GM12878 (cell line): ENCODE measurements at regions not wholly inside any gene's neighbourhood (a gene's known extent, or its start where the extent isn't known, plus 50 kb on each side); places are given as distances from the start of the nearest gene placed in this dataset.

Source experiments
- ATAC-seq: fragments of 200-7000 bp; cut with Tn5 transposase; 3 replicates; pipeline ENCODE4 v1.9.1; 2020; ENCODE audit warnings: mild to moderate bottlenecking, moderate library complexity
- BruUV-seq: library from RNA; stranded (reverse); fragments of 400-500 nt; replicated peaks from 2 replicates; lab custom pipeline; 2021; lab: Mats Ljungman, UMichigan
- CTCF ChIA-PET: fragments of 300-600 bp; sonication (Branson Sonifier 250); formaldehyde crosslinking; extraction: SDS; loops from one replicate; lab custom pipeline; 2021; ENCODE audit warnings: inconsistent platforms; lab: Yijun Ruan, JAX
- POLR2A ChIA-PET: fragments of 350-600 bp; formaldehyde crosslinking; extraction: SDS; loops from one replicate; lab custom pipeline; 2021; ENCODE audit warnings: inconsistent platforms; lab: Charles Lee
- RAD21 ChIA-PET: fragments of 300-600 bp; sonication (Branson Sonifier 250); formaldehyde crosslinking; loops from one replicate; lab custom pipeline; 2023; ENCODE audit warnings: antibody characterized with exemption; ENCODE audit not compliant: unreplicated experiment; lab: Charles Lee
- SMC1A ChIA-PET: fragments of 300-600 bp; sonication (Branson Sonifier 250); formaldehyde crosslinking; loops from one replicate; lab custom pipeline; 2023; ENCODE audit not compliant: unreplicated experiment, uncharacterized antibody; lab: Charles Lee
- DNase-seq: peaks from one replicate; pipeline ENCODE4 v3.0.0-alpha.2; 2011; ENCODE audit warnings: low read depth, low spot score
- FAIRE-seq: peaks from 3 replicates; lab custom pipeline; 2011; peaks lifted over from hg19 to GRCh38; lab: Jason Lieb, UNC
- H2AFZ ChIP-seq: 2 replicates; pipeline ENCODE4 v1.6.0; 2011; ENCODE audit warnings: low read depth, low read length, control low read depth; ENCODE audit not compliant: control insufficient read depth
- H3K27ac ChIP-seq: 2 replicates; pipeline ENCODE4 v1.5.1; 2011; ENCODE audit warnings: control low read depth; ENCODE audit not compliant: control insufficient read depth, insufficient read depth
- H3K27me3 ChIP-seq, 2 experiments: replicated peaks in 1 of 2; 2 replicates each; pipeline versions ENCODE4 v1.6.0 to v1.6.1; 2011; ENCODE audit warnings: low read length in 1 of 2; ENCODE audit not compliant: control insufficient read depth in 2 of 2, insufficient read depth in 2 of 2
- H3K36me3 ChIP-seq, 2 experiments: 2 replicates each; pipeline ENCODE4 v1.5.1; 2011; ENCODE audit warnings: low read length in 1 of 2; ENCODE audit not compliant: control insufficient read depth in 2 of 2, insufficient read depth in 2 of 2
- H3K4me1 ChIP-seq: 2 replicates; pipeline ENCODE4 v1.6.1; 2011; ENCODE audit warnings: mild to moderate bottlenecking, low read length, moderate library complexity, mixed read lengths; ENCODE audit not compliant: control insufficient read depth, insufficient read depth
- H3K4me2 ChIP-seq: 2 replicates; pipeline ENCODE4 v1.6.0; 2011; ENCODE audit warnings: control low read depth; ENCODE audit not compliant: control insufficient read depth, insufficient read depth
- H3K4me3 ChIP-seq: fragments of 200-600 bp; sonication (generic); 2 replicates; pipeline ENCODE4 v1.5.1; 2016
- H3K79me2 ChIP-seq: 2 replicates; pipeline ENCODE4 v1.6.0; 2011; ENCODE audit warnings: low read length; ENCODE audit not compliant: control insufficient read depth, insufficient read depth
- H3K9ac ChIP-seq: 2 replicates; pipeline ENCODE4 v1.8.0; 2011; ENCODE audit warnings: low read length, control low read depth, mixed read lengths; ENCODE audit not compliant: control insufficient read depth, insufficient read depth
- H3K9me3 ChIP-seq: replicated peaks from 3 replicates; pipeline ENCODE4 v1.5.1; 2011; ENCODE audit warnings: mild to moderate bottlenecking, low read length; ENCODE audit not compliant: control insufficient read depth, insufficient read depth
- H4K20me1 ChIP-seq: 2 replicates; pipeline ENCODE4 v1.6.0; 2011; ENCODE audit not compliant: control insufficient read depth, insufficient read depth
- CHD1 ChIP-seq: IDR thresholded peaks from 2 replicates; pipeline ENCODE4 v1.6.1; 2012; ENCODE audit warnings: low read depth, low read length, improper control_type of control experiment
- GABPA ChIP-seq: IDR thresholded peaks from 2 replicates; pipeline ENCODE4 v1.6.1; 2014; ENCODE audit warnings: antibody characterized with exemption, low read depth, mild to moderate bottlenecking, inconsistent platforms
- IKZF2 ChIP-seq, 2 experiments: fragments of 450-650 bp; IDR thresholded peaks; 2 replicates each; pipeline ENCODE4 v1.6.1; 2017; ENCODE audit warnings: mild to moderate bottlenecking in 2 of 2, moderate library complexity in 2 of 2
- KDM1A ChIP-seq: fragments of 200-600 bp; sonication (generic); IDR thresholded peaks from 2 replicates; pipeline ENCODE4 v1.6.1; 2016; ENCODE audit warnings: borderline replicate concordance
- KLF5 ChIP-seq: fragments of 450-650 bp; IDR thresholded peaks from 2 replicates; pipeline ENCODE4 v1.6.1; 2014; ENCODE audit warnings: mild to moderate bottlenecking; ENCODE audit not compliant: partially characterized antibody
- MEF2B ChIP-seq: fragments of 450-650 bp; IDR thresholded peaks from 2 replicates; pipeline ENCODE4 v1.6.1; 2018; ENCODE audit warnings: mild to moderate bottlenecking, moderate library complexity; ENCODE audit not compliant: partially characterized antibody, poor library complexity, severe bottlenecking
- RB1 ChIP-seq: fragments of 450-650 bp; formaldehyde crosslinking; IDR thresholded peaks from 2 replicates; pipeline ENCODE4 v1.6.1; 2017; ENCODE audit warnings: mild to moderate bottlenecking, borderline replicate concordance
- SP1 ChIP-seq: IDR thresholded peaks from one replicate; pipeline ENCODE4 v1.6.1; 2011; ENCODE audit warnings: low read depth, low read length
- SUPT20H ChIP-seq: IDR thresholded peaks from 2 replicates; pipeline ENCODE4 v1.6.1; 2011; ENCODE audit warnings: low read depth, mild to moderate bottlenecking, low read length, moderate library complexity, borderline replicate concordance; ENCODE audit not compliant: control insufficient read depth
- TAF1 ChIP-seq: IDR thresholded peaks from 2 replicates; pipeline ENCODE4 v1.6.1; 2011; ENCODE audit warnings: mild to moderate bottlenecking, low read depth, low read length, borderline replicate concordance
- TCF12 ChIP-seq: IDR thresholded peaks from 2 replicates; pipeline ENCODE4 v1.6.1; 2011; ENCODE audit warnings: low read depth, mild to moderate bottlenecking, low read length
- YY1 ChIP-seq: IDR thresholded peaks from 2 replicates; pipeline ENCODE4 v1.6.1; 2011; ENCODE audit warnings: low read depth, mild to moderate bottlenecking, low read length
- ZNF622 ChIP-seq: fragments of 450-650 bp; IDR thresholded peaks from 2 replicates; pipeline ENCODE4 v1.6.1; 2017; ENCODE audit warnings: mild to moderate bottlenecking, inconsistent platforms
- ZSCAN29 ChIP-seq: fragments of 450-650 bp; IDR thresholded peaks from 2 replicates; pipeline ENCODE4 v1.6.1; 2017; ENCODE audit warnings: mild to moderate bottlenecking, moderate library complexity
- ZZZ3 ChIP-seq: IDR thresholded peaks from 2 replicates; pipeline ENCODE4 v1.6.1; 2011; ENCODE audit warnings: low read depth; ENCODE audit not compliant: control insufficient read depth, insufficient read length
- WGBS: methylation state at CpG from one replicate; pipeline ENCODE4 v1.1.6; 2016; ENCODE audit warnings: low lambda C conversion rate; ENCODE audit not compliant: insufficient replicate concordance, insufficient coverage; ENCODE audit errors: missing lambda C conversion rate; 5-methylcytosine and 5-hydroxymethylcytosine counted together
- in situ Hi-C: fragments of 300-500 bp; cut with MboI; formaldehyde crosslinking; loops from 9 replicates; pipeline ENCODE4 v1.14.3; 2018; ENCODE audit warnings: mixed read lengths
- intact Hi-C: fragments of 100-400 bp; cut with micrococcal nuclease; formaldehyde crosslinking; loops from one replicate; pipeline ENCODE4 v1.14.2; 2022; ENCODE audit not compliant: unreplicated experiment
- TF ChIP-seq, protein P1 (sequence below): IDR thresholded peaks from 2 replicates; pipeline ENCODE4 v1.6.1; 2012; ENCODE audit warnings: mild to moderate bottlenecking, low read depth, low read length
- TF ChIP-seq, protein P2 (sequence below): fragments of 450-650 bp; IDR thresholded peaks from 2 replicates; pipeline ENCODE4 v1.6.1; 2017; ENCODE audit warnings: mild to moderate bottlenecking, moderate library complexity
- TF ChIP-seq, protein P3 (sequence below): IDR thresholded peaks from 2 replicates; pipeline ENCODE4 v1.6.1; 2012; ENCODE audit warnings: low read depth, low read length, improper control_type of control experiment

DNA sequence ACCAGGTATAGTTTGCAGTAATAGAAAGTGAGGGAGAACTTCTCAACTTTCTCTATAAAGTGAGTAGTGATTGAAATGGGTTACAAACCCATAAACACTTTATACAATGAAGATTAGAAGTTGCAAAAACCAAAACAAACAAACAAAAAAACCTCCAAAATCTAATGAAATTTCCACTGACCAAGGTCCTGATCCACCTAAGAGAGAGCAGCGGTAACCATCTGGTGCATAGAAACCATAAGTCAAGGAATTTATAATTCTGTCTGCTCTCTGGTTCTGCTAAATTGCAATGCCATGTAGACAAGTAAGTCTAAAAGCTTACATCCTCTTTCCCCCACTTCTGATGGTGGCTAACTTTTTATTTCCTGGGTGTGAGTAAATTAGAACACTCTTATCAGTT lies 463.4 kb downstream of the EFNB2 start:
- no peak overlapping the region for H3K4me2 ChIP-seq
- no peaks in the 10 kb centered on the region for H3K36me3 ChIP-seq
- ChIA-PET SMC1A (interaction anchor here (1.9 kb wide), 1 partner anchor 12 kb away, joined by 9 read pairs; no protein-coding TSS in a partner anchor), RAD21 (no interaction called here), POLR2A (no interaction called here), CTCF (no interaction called here)
- H3K27me3 ChIP-seq: no peaks in the 10 kb centered on the region
- H3K4me3 ChIP-seq: no peak overlapping the region
- no peaks in the 10 kb centered on the region for H3K79me2 ChIP-seq
- 0% methylated on average over 1 of the region's 1 CpG for WGBS
- ATAC-seq (no peak), DNase-seq (no peak), FAIRE-seq (no peak)
- no peaks in the 10 kb centered on the region for H4K20me1 ChIP-seq
- no peak overlapping the region for H3K27ac ChIP-seq
- BruUV-seq: no TSS peak
- in situ Hi-C loops (no loop called here), intact Hi-C loops (no loop called here)
- H3K9me3 ChIP-seq: no peaks in the 10 kb centered on the region
- no peak overlapping the region for H2AFZ ChIP-seq
- no peak overlapping the region for H3K9ac ChIP-seq
- no peaks in the 10 kb centered on the region for H3K4me1 ChIP-seq
- TF ChIP-seq KDM1A: no peak
- no peak for TF ChIP-seq MEF2B
- TF ChIP-seq IKZF2 (IDR thresholded peaks at IDR 0.05): no peak
- TF ChIP-seq CHD1: no peak
- TF ChIP-seq SUPT20H: no peak
- no peak for TF ChIP-seq ZZZ3
- TF ChIP-seq RB1: no peak
- TF ChIP-seq, protein P1, sequence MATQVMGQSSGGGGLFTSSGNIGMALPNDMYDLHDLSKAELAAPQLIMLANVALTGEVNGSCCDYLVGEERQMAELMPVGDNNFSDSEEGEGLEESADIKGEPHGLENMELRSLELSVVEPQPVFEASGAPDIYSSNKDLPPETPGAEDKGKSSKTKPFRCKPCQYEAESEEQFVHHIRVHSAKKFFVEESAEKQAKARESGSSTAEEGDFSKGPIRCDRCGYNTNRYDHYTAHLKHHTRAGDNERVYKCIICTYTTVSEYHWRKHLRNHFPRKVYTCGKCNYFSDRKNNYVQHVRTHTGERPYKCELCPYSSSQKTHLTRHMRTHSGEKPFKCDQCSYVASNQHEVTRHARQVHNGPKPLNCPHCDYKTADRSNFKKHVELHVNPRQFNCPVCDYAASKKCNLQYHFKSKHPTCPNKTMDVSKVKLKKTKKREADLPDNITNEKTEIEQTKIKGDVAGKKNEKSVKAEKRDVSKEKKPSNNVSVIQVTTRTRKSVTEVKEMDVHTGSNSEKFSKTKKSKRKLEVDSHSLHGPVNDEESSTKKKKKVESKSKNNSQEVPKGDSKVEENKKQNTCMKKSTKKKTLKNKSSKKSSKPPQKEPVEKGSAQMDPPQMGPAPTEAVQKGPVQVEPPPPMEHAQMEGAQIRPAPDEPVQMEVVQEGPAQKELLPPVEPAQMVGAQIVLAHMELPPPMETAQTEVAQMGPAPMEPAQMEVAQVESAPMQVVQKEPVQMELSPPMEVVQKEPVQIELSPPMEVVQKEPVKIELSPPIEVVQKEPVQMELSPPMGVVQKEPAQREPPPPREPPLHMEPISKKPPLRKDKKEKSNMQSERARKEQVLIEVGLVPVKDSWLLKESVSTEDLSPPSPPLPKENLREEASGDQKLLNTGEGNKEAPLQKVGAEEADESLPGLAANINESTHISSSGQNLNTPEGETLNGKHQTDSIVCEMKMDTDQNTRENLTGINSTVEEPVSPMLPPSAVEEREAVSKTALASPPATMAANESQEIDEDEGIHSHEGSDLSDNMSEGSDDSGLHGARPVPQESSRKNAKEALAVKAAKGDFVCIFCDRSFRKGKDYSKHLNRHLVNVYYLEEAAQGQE: no peak
- no peak for TF ChIP-seq ZSCAN29
- TF ChIP-seq, protein P2, sequence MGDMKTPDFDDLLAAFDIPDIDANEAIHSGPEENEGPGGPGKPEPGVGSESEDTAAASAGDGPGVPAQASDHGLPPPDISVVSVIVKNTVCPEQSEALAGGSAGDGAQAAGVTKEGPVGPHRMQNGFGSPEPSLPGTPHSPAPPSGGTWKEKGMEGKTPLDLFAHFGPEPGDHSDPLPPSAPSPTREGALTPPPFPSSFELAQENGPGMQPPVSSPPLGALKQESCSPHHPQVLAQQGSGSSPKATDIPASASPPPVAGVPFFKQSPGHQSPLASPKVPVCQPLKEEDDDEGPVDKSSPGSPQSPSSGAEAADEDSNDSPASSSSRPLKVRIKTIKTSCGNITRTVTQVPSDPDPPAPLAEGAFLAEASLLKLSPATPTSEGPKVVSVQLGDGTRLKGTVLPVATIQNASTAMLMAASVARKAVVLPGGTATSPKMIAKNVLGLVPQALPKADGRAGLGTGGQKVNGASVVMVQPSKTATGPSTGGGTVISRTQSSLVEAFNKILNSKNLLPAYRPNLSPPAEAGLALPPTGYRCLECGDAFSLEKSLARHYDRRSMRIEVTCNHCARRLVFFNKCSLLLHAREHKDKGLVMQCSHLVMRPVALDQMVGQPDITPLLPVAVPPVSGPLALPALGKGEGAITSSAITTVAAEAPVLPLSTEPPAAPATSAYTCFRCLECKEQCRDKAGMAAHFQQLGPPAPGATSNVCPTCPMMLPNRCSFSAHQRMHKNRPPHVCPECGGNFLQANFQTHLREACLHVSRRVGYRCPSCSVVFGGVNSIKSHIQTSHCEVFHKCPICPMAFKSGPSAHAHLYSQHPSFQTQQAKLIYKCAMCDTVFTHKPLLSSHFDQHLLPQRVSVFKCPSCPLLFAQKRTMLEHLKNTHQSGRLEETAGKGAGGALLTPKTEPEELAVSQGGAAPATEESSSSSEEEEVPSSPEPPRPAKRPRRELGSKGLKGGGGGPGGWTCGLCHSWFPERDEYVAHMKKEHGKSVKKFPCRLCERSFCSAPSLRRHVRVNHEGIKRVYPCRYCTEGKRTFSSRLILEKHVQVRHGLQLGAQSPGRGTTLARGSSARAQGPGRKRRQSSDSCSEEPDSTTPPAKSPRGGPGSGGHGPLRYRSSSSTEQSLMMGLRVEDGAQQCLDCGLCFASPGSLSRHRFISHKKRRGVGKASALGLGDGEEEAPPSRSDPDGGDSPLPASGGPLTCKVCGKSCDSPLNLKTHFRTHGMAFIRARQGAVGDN: no peak
- TF ChIP-seq TAF1: no peak
- TF ChIP-seq KLF5: no peak
- TF ChIP-seq TCF12: no peak
- no peak for TF ChIP-seq SP1
- no peak for TF ChIP-seq GABPA
- no peak for TF ChIP-seq YY1
- TF ChIP-seq ZNF622: no peak
- TF ChIP-seq, protein P3, sequence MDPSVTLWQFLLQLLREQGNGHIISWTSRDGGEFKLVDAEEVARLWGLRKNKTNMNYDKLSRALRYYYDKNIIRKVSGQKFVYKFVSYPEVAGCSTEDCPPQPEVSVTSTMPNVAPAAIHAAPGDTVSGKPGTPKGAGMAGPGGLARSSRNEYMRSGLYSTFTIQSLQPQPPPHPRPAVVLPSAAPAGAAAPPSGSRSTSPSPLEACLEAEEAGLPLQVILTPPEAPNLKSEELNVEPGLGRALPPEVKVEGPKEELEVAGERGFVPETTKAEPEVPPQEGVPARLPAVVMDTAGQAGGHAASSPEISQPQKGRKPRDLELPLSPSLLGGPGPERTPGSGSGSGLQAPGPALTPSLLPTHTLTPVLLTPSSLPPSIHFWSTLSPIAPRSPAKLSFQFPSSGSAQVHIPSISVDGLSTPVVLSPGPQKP: no peak
